NCI-H82 treated with DMSO at 0.1 percent for 48 hours (cell line): ENCODE measurements at regions not wholly inside any gene's neighbourhood (a gene's known extent, or its start where the extent isn't known, plus 50 kb on each side); places are given as distances from the start of the nearest gene placed in this dataset.

ENCODE experiments used
- DNase-seq: peaks from one replicate; lab custom pipeline; 2025; ENCODE audit not compliant: unreplicated experiment; lab: John Stamatoyannopoulos, UW

DNA sequence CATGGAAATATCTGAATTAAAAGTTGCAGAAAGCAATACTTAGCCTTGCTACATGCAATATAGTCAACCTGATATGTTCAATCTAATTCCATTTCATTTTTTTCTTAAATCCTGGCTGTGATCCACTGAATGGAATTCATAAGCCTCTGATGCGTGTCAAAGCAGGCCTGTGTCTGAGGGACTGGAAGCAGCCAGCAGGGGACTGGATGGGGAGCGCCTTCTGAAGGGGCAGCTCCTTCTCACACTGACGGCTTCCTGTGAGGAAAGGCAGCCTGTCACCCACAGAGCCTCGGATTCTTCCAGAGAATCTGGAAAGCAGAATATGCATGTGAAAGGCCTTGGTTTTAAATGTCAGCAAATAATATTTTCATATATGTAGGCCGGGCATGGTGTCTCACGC lies 73.5 kb downstream of the KCNF1 start:
- DNase-seq = no peak

GRCh38 chr2:10985901-10986535 lies 74.3 kb downstream of the KCNF1 start:
- no peak for DNase-seq

- DNase-seq = no peak
These were observed 75.7 kb downstream of the KCNF1 start for GRCh38 chr2:10987439-10987838.

GRCh38 chr2:10987861-10988260 lies 76.1 kb downstream of the KCNF1 start:
- DNase-seq = no peak

- DNase-seq = no peak
These were observed 77.4 kb downstream of the KCNF1 start for GRCh38 chr2:10989151-10989550.

DNA sequence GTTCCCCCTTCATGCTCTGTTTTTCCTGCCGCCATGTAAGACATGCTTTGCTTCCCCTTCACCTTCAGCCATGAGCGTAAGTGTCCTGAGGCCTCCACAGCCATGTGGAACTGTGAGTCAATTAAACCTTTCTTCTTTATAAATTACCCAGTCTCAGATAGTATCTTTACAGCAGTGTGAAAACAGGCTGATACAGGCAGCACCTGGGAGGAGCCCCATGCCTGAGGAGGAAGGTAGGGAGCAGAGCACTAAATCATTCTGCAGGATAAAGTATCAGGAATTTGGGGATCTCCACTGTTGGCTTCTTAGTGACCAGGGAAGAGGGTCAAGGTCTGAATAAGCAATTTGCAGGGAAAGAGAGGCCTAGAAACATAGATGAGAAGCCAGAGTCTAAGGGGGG lies 78.0 kb downstream of the KCNF1 start:
- DNase-seq = no peak

DNA sequence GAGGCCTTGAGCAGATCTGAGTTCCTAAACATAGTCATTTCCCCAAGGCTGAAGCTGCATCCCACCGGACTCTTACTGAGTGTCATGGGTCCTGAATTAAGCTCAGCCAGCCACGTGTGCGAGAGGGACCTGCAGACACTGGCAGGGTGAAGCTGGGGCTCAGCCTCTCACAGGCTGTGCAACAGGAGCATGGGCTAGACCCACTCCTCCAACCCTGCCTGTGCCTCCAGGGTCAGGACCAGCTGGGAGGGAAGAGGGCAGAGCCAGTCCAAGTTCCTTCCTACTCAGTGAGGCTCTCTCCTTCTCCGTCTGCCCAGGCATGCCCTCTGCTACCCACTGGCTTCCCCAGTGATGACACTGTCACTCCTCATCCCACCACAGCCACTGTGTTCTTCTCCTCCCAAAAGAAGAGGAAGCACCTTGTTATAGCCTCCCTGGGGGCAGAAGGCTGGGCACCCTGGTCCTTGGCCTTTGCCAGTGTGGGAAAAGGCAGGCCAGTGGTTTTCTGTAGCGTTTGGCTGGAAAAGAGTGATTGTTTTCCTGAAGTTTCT lies 78.9 kb downstream of the KCNF1 start:
- no peak for DNase-seq

GRCh38 chr2:10992023-10992791 lies 80.5 kb downstream of the KCNF1 start:
- DNase-seq = no peak

GRCh38 chr2:10993001-10993481 lies 81.3 kb downstream of the KCNF1 start:
- no peak for DNase-seq

GRCh38 chr2:10995366-10995970 lies 83.7 kb downstream of the KCNF1 start:
- DNase-seq = no peak

- no peak for DNase-seq
These were observed 92.5 kb downstream of the KCNF1 start for GRCh38 chr2:11004199-11004598.

DNA sequence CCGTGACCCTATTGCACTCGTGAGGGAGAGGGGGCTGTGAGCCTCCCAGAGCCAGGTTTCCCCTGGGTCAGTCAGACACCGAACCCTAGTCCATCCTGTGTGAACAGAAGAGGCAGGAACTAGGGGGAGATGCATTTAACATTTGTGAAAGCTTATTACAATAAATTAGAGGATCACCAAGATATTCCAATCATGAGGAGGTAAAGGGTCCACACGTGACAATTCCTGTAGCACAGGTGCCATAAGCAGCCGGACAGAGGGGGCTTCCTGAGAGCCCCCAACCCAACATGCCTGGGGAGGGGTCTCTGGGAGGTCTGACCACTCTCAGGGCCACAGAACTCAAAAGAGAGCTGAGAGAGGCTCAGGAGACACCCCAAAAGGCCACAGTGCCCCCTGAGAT lies 93.3 kb downstream of the KCNF1 start:
- DNase-seq = no peak

DNA sequence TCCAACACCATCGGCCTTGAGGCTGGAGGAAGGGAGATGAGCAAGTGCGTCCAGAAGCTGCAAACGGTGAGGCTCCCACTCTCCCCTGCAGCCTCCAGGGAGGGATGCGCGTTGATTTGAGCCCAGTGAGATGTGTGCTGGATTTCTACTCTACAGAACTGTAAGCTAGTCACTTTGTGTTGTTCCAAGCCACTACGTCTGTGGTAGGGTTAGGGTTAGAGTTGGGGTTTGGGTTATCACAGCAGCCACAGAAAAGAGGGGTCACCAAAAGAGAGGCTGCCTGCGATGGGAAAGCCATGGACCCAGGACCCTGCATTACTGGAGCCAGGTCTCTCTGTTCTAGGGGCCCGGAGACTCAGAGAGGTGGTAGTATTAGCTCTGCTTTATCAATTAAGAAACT lies 94.5 kb downstream of the KCNF1 start:
- no peak for DNase-seq

GRCh38 chr2:11007331-11008264 lies 95.9 kb downstream of the KCNF1 start:
- no peak for DNase-seq

- DNase-seq = no peak
These were observed 97.0 kb downstream of the KCNF1 start for GRCh38 chr2:11008773-11009172.

- no peak for DNase-seq
These were observed 97.4 kb downstream of the KCNF1 start for GRCh38 chr2:11009176-11009575.

DNA sequence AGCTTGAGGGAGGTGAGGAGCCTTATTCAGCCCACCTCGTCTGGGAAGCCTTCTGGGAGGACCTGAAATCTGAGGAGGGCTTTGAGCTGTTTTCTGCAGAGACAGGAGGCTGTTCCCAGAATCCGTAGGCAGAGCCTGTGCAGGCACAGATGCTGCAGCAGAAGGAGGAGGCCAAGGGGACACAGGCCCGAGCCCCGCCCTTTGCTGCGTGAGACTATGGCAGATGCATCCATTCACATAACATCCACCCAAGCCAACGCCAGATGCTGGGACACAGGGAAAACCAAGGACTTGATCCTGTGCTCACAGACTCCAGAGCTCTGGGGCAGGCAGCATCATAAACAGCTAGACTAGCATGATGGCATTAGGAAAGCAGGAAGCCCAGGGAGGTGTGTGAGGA lies 98.2 kb downstream of the KCNF1 start:
- peak; percentile 22 for DNase-seq

DNA sequence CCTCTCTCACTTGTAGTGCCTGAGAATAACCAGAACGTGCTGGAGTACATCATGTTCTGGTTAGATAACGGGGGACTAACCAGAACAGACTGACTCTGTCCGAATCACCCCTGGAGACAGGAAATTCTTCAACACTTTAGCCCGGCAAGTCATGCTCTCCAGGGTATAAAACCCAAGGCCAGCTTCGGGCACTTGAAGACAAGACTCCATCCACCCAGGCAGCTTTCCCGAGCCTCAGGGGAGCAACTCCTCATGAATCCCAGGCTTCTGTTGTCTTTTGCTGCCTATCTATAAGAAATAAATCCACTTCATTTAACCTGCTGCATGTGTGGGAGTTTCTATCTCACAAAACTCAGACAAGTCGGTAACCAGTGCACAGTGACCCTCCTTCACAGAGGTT lies 99.6 kb downstream of the KCNF1 start:
- no peak for DNase-seq

DNA sequence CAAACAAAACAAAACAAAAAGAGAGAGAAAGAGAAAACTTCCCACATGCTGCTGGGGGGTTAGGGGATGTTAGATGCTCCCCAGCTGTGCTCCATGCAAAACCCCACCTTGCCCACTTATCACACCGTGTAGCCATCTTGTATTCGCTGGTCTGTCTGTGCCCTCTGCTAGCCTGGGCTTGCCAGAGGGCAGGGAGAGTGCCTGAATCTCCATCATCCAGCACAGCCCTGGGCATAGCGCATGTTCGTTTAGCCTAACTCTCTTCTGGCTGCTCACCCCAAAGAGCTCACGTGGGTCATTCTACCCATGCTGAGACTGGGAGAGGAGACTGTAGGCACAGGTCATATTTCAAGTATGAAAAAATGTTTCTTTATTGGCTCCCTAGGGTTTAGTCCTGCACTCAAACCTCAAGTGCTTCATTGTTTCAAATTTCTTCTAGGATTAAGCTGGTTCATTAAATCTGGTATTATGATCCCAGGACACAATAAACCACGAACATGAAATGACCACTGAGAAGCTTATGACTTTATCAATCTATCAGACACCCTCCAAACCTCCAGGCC lies 100.5 kb downstream of the KCNF1 start:
- no peak for DNase-seq

DNA sequence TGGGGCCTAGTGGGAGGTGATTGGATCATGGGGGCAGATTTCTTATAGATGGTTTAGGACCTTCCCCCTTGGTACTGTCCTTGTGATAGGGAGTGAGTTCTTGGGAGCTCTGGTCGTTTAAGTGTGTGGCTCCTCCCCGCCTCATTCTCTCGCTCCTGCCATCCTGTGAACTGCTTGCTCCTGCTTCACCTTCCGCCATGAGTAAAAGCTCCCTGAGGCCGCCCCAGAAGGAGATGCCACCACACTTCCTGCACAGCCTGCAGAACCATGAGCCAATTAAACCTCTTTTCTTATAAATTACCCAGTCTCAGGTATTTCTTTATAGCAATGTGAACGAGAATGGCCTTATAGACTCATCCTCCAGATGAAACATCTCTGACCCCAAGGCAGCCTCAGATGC lies 101.5 kb downstream of the KCNF1 start:
- no peak for DNase-seq

- DNase-seq = no peak
These were observed 102.3 kb downstream of the KCNF1 start for GRCh38 chr2:11014026-11014425.
